Heart left ventricle (tissue), 16 donors: ENCODE measurements at regions not wholly inside any gene's neighbourhood (a gene's known extent, or its start where the extent isn't known, plus 50 kb on each side); places are given as distances from the start of the nearest gene placed in this dataset.

ENCODE experiments used
- ATAC-seq, 4 donors: fragments of 200-7000 bp; cut with Tn5 transposase; one replicate each; pipeline ENCODE4 v1.9.1; 2020 to 2022; ENCODE audit warnings: moderate library complexity in 4 of 4, mild to moderate bottlenecking in 3 of 4, moderate number of reproducible peaks in 1 of 4
- DNase-seq, 5 donors: peaks; one replicate each; pipeline ENCODE4 v3.0.0-alpha.2; 2020
- H3K27ac ChIP-seq, 12 donors: fragments of 200-600 bp; sonication (generic) in 4 of 12; one replicate each; pipeline versions ENCODE4 v1.5.0 to v1.8.0; 2016 to 2022; ENCODE audit warnings: mild to moderate bottlenecking in 2 of 12
- H3K27me3 ChIP-seq, 9 donors: fragments of 200-600 bp; sonication (generic) in 2 of 9; one replicate each; pipeline versions ENCODE4 v1.5.1 to v1.8.0; 2016 to 2022; ENCODE audit warnings: mild to moderate bottlenecking in 3 of 9
- H3K36me3 ChIP-seq, 9 donors: fragments of 200-600 bp; sonication (generic) in 2 of 9; one replicate each; pipeline versions ENCODE4 v1.5.0 to v1.8.0; 2018 to 2022; ENCODE audit warnings: mild to moderate bottlenecking in 2 of 9
- H3K4me1 ChIP-seq, 12 donors: fragments of 200-600 bp; sonication (generic) in 4 of 12; one replicate each; pipeline versions ENCODE4 v1.5.0 to v1.8.0; 2016 to 2022; ENCODE audit warnings: mild to moderate bottlenecking in 3 of 12
- H3K4me3 ChIP-seq, 12 donors: fragments of 200-600 bp; sonication (generic) in 4 of 12; one replicate each; pipeline versions ENCODE4 v1.5.0 to v1.8.0; 2017 to 2022; ENCODE audit warnings: mild to moderate bottlenecking in 9 of 12, moderate library complexity in 4 of 12
- H3K9me3 ChIP-seq, 12 donors: fragments of 200-600 bp; sonication (generic) in 4 of 12; one replicate each; pipeline versions ENCODE4 v1.5.0 to v1.8.0; 2016 to 2022; ENCODE audit warnings: mild to moderate bottlenecking in 1 of 12
- POLR2A ChIP-seq, 2 donors: fragments of 450-650 bp; IDR thresholded peaks; one replicate each; pipeline ENCODE4 v1.6.1; 2017; ENCODE audit warnings: antibody characterized with exemption in 2 of 2, mild to moderate bottlenecking in 2 of 2, moderate library complexity in 2 of 2
- WGBS, 4 donors: extraction: QIAGEN DNeasy Blood & Tissue Kit in 2 of 4; methylation state at CpG; one replicate each; pipeline versions ENCODE4 v1.1.5 to v1.1.7; 2013 to 2018; 5-methylcytosine and 5-hydroxymethylcytosine counted together
- intact Hi-C, 10 donors: fragments of 100-400 bp; cut with DNase I; formaldehyde crosslinking; loops; one replicate each; pipeline versions ENCODE4 v1.11.1 to v1.14.2; 2022
- TF ChIP-seq, protein P1 (sequence below), 12 donors: fragments of 200-600 bp; sonication (generic) in 4 of 12; IDR thresholded peaks; one replicate each; pipeline versions ENCODE4 v1.5.0 to v1.8.0; 2018 to 2022; ENCODE audit warnings: antibody characterized with exemption in 12 of 12, mild to moderate bottlenecking in 5 of 12
- donor health status: ischemic (EF 13 %, LVEDD 7.1; RV severe dilation, severe dysfunction).
- donor health status: healthy with polysubstance abuse.
- donor health status: DM: no; HTN: yes; CAD: no.
- donor health status: DM: no; HTN: no; CAD: no.
- donor health status: ischemic (EF 25% LVEDD 6.9; RV normal size, moderate dysfunction).
- donor health status: ischemic (EF 25% LVEDD 5.7; RV mildly dilated, moderate dysfunction).
- donor health status: healthy.
- donor health status: DM: yes; HTN: yes; CAD: no.
- donor health status: ischemic (EF 35%, LVEDD 5.7; RV mildly dilated, moderate dysfunction).
- donor health status: nonischemic (EF 11% LVEDD 7.7; RV severe dilation, severe dysfunction).
- donor health status: DM: yes; HTN: yes; CAD: no.
- donor health status: PGD.
- donor health status: ischemic (EF 29% LVEDD 5.4; RV normal size, mild dysfunction).
- donor health status: nonischemic (EF 23%, LVEDD 6.1; RV moderate dilation, normal function).

DNA sequence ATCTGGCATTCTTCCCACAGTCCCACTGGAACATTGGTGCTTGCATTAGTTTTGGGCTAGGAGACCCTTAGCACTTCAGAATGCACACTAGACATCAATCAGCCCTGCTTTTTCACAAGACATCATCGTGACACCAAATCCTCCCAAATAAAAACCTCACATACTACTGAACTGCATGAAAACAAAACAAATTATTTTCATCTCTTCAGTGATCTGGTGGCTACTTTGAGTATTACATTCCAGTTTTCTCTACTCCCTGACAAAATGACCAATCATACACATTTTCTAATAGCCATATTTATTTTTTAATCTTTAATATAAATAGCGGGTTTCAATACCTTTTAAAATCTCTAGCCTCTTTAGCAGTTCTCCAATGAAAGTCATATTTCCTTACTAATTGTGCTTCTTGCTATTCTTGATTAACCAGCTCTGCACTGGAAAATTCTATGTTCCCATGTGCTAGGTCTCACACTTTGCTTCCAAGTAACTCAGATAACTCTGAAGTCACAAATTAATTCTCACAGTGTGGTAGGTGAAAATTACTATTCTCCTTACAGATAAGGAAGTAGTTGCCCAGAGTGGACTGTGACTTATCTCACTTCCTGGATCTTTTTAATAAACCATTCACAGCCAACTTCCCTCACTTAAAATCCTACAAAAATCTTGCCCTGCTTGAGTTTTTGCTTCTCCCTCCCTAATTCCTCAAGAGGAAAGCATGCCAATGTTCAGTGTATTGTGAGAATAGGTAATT lies 82.5 kb upstream of the EPB41L3 start:
- no peak overlapping the region for H3K27ac ChIP-seq
- WGBS, 4 donors, result 89 to 97% (median 91%) methylated on average over 2 of the region's 2 CpGs
- ATAC-seq, result no peak
- H3K27me3 ChIP-seq, result peaks cover 4 to 45% (median 17%) of the 10 kb centered on the region in 9 donors
- intact Hi-C loops, result no loop called here
- H3K4me1 ChIP-seq, result peaks cover 4 to 33% (median 12%) of the 10 kb centered on the region in 12 donors
- no peaks in the 10 kb centered on the region for H3K9me3 ChIP-seq
- H3K4me3 ChIP-seq, result no peak overlapping the region
- no peak for DNase-seq
- H3K36me3 ChIP-seq, result no peaks in the 10 kb centered on the region
- TF ChIP-seq, protein P1, sequence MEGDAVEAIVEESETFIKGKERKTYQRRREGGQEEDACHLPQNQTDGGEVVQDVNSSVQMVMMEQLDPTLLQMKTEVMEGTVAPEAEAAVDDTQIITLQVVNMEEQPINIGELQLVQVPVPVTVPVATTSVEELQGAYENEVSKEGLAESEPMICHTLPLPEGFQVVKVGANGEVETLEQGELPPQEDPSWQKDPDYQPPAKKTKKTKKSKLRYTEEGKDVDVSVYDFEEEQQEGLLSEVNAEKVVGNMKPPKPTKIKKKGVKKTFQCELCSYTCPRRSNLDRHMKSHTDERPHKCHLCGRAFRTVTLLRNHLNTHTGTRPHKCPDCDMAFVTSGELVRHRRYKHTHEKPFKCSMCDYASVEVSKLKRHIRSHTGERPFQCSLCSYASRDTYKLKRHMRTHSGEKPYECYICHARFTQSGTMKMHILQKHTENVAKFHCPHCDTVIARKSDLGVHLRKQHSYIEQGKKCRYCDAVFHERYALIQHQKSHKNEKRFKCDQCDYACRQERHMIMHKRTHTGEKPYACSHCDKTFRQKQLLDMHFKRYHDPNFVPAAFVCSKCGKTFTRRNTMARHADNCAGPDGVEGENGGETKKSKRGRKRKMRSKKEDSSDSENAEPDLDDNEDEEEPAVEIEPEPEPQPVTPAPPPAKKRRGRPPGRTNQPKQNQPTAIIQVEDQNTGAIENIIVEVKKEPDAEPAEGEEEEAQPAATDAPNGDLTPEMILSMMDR (IDR thresholded peaks at IDR 0.05), result peak in 1 of 12 donors; percentile 20
- TF ChIP-seq POLR2A (IDR thresholded peaks at IDR 0.05), result no peak

DNA sequence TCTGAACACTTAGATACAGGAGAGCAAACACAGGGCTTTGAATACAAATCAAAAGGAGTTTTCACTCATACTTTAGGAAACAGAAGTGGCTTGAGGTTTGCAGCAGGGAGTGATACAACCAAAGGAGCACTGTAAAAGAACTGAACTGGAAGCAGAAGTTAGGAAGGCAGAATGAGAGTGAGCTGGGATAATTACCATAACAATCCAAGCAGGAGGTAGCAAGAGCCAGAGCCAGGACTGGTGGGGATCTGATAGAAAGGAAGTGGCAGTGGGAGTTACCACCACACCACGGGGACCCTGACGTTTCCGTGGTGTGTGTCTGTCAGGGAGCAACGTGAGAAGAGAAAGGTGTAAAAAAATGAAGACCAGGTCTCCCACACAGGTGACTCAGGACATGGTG lies 81.3 kb upstream of the EPB41L3 start:
- peaks cover 4 to 42% (median 17%) of the 10 kb centered on the region in 9 donors for H3K27me3 ChIP-seq
- H3K9me3 ChIP-seq, result no peaks in the 10 kb centered on the region
- H3K27ac ChIP-seq, result no peak overlapping the region
- no peak overlapping the region for H3K4me3 ChIP-seq
- intact Hi-C loops, result no loop called here
- peaks cover 2 to 22% (median 10%) of the 10 kb centered on the region in 12 donors for H3K4me1 ChIP-seq
- no peaks in the 10 kb centered on the region for H3K36me3 ChIP-seq
- DNase-seq (no peak), ATAC-seq (no peak)
- WGBS, 4 donors, result 43 to 64% (median 52%) methylated on average over 4 of the region's 4 CpGs
- TF ChIP-seq, protein P1 (IDR thresholded peaks at IDR 0.05), result no peak
- TF ChIP-seq POLR2A (IDR thresholded peaks at IDR 0.05), result no peak

DNA sequence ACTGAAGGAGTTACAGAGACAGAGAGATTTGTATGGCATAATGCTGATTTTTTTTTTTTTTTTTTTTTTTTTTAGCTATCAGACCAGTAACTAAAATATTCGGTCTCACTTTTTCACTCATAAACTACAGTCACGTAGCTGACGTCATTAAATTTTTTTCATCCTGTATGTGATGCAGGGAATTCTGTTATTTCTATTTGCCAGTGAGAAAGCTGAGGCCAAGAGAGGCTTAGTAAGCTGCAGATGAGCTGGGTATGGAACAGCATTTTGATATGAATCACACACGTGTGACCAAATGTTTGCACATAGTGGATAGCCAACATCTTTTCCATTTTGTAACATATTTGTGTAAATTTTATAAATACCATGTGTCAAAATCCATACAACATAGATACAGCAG lies 79.1 kb upstream of the EPB41L3 start:
- H3K27me3 ChIP-seq, result peaks cover 0 to 28% (median 7%) of the 10 kb centered on the region in 9 donors
- TF ChIP-seq, protein P1 (IDR thresholded peaks at IDR 0.05), result no peak
- H3K9me3 ChIP-seq, result no peaks in the 10 kb centered on the region
- peaks cover 0 to 3% (median under 1%) of the 10 kb centered on the region in 12 donors for H3K4me1 ChIP-seq
- H3K27ac ChIP-seq, result no peak overlapping the region
- DNase-seq (no peak), ATAC-seq (no peak)
- intact Hi-C loops, result no loop called here
- WGBS, 4 donors, result 89 to 91% (median 90%) methylated on average over 4 of the region's 4 CpGs
- H3K4me3 ChIP-seq, result no peak overlapping the region
- H3K36me3 ChIP-seq, result no peaks in the 10 kb centered on the region

DNA sequence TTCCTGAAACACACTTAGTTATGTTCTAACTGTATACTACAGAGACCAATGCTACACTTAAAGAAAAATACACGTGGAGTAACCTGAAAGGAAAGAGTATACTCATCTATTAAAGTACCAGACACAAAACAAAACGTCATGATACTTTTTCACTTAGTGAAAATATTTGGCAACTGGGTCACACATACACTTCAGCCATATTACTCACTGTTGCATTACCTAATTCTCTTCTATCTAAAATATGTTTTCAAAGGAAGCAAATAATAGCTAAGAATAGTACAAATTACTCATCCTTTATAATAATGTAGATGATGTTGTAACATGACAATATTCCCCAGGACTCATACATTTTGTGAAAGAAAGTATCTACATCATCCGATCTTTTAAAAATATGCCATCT lies 76.5 kb upstream of the EPB41L3 start:
- no peak overlapping the region for H3K27ac ChIP-seq
- H3K27me3 ChIP-seq, result peaks cover 0 to 13% (median 0%) of the 10 kb centered on the region in 9 donors
- no peaks in the 10 kb centered on the region for H3K36me3 ChIP-seq
- no peaks in the 10 kb centered on the region for H3K4me1 ChIP-seq
- WGBS, 4 donors, result 52 to 66% (median 58%) methylated on average over 3 of the region's 3 CpGs
- TF ChIP-seq, protein P1 (IDR thresholded peaks at IDR 0.05), result no peak
- no peak for TF ChIP-seq POLR2A (IDR thresholded peaks at IDR 0.05)
- no peak overlapping the region for H3K4me3 ChIP-seq
- intact Hi-C loops, result no loop called here
- DNase-seq, result no peak
- ATAC-seq, result no peak
- H3K9me3 ChIP-seq, result no peaks in the 10 kb centered on the region
